ENCODE measurements at regions not wholly inside any gene's neighbourhood (a gene's known extent, or its start where the extent isn't known, plus 50 kb on each side); places are given as distances from the start of the nearest gene placed in this dataset.

GRCh38 chr9:7394002-7394774 lies 405.4 kb downstream of the DMAC1 start:
- no peak for DNase-seq (ENCODE audit: low read depth)

- no peak for DNase-seq (ENCODE audit: low read depth)
Observed at GRCh38 chr9:7392148-7392547, 407.4 kb downstream of the DMAC1 start.

- no peak for DNase-seq (ENCODE audit: low read depth)
Observed at GRCh38 chr9:7388755-7389154, 410.8 kb downstream of the DMAC1 start.

- no peak for DNase-seq (ENCODE audit: low read depth)
Observed at GRCh38 chr9:7387840-7388239, 411.7 kb downstream of the DMAC1 start.

- DNase-seq (ENCODE audit: low read depth), result no peak
Observed at GRCh38 chr9:7382304-7382703, 417.3 kb downstream of the DMAC1 start.

GRCh38 chr9:7377489-7377888 lies 422.1 kb downstream of the DMAC1 start:
- DNase-seq (ENCODE audit: low read depth), result no peak

GRCh38 chr9:7376833-7377232 lies 422.7 kb downstream of the DMAC1 start:
- DNase-seq (ENCODE audit: low read depth), result no peak

- DNase-seq (ENCODE audit: low read depth), result no peak
Observed at GRCh38 chr9:7376213-7376612, 423.4 kb downstream of the DMAC1 start.

GRCh38 chr9:7375013-7375511 lies 424.5 kb downstream of the DMAC1 start:
- no peak for DNase-seq (ENCODE audit: low read depth)

- no peak for DNase-seq (ENCODE audit: low read depth)
Observed at GRCh38 chr9:7370988-7371387, 428.6 kb downstream of the DMAC1 start.

GRCh38 chr9:7370381-7370780 lies 429.2 kb downstream of the DMAC1 start:
- DNase-seq (ENCODE audit: low read depth), result no peak

GRCh38 chr9:7369384-7369821 lies 430.2 kb downstream of the DMAC1 start:
- no peak for DNase-seq (ENCODE audit: low read depth)

- DNase-seq (ENCODE audit: low read depth), result no peak
Observed at GRCh38 chr9:7368410-7369292, 430.9 kb downstream of the DMAC1 start.

- DNase-seq (ENCODE audit: low read depth), result no peak
Observed at GRCh38 chr9:7367726-7368125, 431.9 kb downstream of the DMAC1 start.

GRCh38 chr9:7366121-7366520 lies 433.5 kb downstream of the DMAC1 start:
- no peak for DNase-seq (ENCODE audit: low read depth)

GRCh38 chr9:7363777-7364477 lies 435.7 kb downstream of the DMAC1 start:
- DNase-seq (ENCODE audit: low read depth), result no peak

- no peak for DNase-seq (ENCODE audit: low read depth)
Observed at GRCh38 chr9:7360513-7360912, 439.1 kb downstream of the DMAC1 start.

GRCh38 chr9:7358876-7359275 lies 440.7 kb downstream of the DMAC1 start:
- DNase-seq (ENCODE audit: low read depth), result no peak

- DNase-seq (ENCODE audit: low read depth), result no peak
Observed at GRCh38 chr9:7354704-7355103, 444.9 kb downstream of the DMAC1 start.

- DNase-seq (ENCODE audit: low read depth), result no peak
Observed at GRCh38 chr9:7348692-7349091, 450.9 kb downstream of the DMAC1 start.

GRCh38 chr9:7347556-7347955 lies 452.0 kb downstream of the DMAC1 start:
- DNase-seq (ENCODE audit: low read depth), result no peak

- DNase-seq (ENCODE audit: low read depth), result no peak
Observed at GRCh38 chr9:7346144-7346543, 453.4 kb downstream of the DMAC1 start.

All from activated T-cell treated with anti-CD3 and anti-CD28 coated beads for 24 hours (primary cell).